ENCODE measurements at regions not wholly inside any gene's neighbourhood (a gene's known extent, or its start where the extent isn't known, plus 50 kb on each side); places are given as distances from the start of the nearest gene placed in this dataset.

DNA sequence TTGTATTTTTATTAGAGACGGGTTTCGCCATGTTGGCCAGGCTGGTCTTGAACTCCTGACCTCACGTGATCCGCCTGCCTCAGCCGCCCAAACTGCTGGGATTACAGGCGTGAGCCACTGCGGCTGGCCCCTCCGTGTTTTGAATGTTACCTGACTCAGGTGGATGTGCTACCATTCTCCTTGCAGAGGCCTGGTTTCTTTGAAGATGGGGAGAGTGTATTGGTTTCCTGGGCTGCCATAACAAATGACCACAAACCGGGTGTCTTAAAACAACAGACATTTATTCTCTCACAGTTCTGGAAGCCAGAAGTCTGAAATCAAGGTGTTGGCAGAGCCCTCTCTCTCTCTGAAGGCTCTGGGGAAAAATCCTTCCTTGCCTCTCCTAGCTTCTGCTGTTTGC, 98.0 kb downstream of the IRF2BPL start:
- DNase-seq = no peak
- in situ Hi-C loops (cut with MboI; ENCODE audit: low sequenced_read_pairs in 4 of 4) = no loop called here
- Histone ChIP-seq H3K36me3 (no peaks in the 10 kb centered on the region), H3K27me3 (no peaks in the 10 kb centered on the region), H3K9me3 (no peaks in the 10 kb centered on the region), H3K4me3 (no peak overlapping the region), H3K27ac (peak overlapping the region; percentile 25 to 74 (median 64)), H3K4me1 (peaks cover 21 to 37% of the 10 kb centered on the region in 2 donors)
- ATAC-seq = no peak
- intact Hi-C loops (cut with DNase I; ENCODE audit: low total_unique reads) = no loop called here
- TF ChIP-seq POLR2A (IDR thresholded peaks at IDR 0.05) = no peak
- TF ChIP-seq, protein P1, sequence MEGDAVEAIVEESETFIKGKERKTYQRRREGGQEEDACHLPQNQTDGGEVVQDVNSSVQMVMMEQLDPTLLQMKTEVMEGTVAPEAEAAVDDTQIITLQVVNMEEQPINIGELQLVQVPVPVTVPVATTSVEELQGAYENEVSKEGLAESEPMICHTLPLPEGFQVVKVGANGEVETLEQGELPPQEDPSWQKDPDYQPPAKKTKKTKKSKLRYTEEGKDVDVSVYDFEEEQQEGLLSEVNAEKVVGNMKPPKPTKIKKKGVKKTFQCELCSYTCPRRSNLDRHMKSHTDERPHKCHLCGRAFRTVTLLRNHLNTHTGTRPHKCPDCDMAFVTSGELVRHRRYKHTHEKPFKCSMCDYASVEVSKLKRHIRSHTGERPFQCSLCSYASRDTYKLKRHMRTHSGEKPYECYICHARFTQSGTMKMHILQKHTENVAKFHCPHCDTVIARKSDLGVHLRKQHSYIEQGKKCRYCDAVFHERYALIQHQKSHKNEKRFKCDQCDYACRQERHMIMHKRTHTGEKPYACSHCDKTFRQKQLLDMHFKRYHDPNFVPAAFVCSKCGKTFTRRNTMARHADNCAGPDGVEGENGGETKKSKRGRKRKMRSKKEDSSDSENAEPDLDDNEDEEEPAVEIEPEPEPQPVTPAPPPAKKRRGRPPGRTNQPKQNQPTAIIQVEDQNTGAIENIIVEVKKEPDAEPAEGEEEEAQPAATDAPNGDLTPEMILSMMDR (IDR thresholded peaks at IDR 0.05 in 4 of 5, conservative IDR thresholded peaks at IDR 0.05 in 1 of 5) = no peak

DNA sequence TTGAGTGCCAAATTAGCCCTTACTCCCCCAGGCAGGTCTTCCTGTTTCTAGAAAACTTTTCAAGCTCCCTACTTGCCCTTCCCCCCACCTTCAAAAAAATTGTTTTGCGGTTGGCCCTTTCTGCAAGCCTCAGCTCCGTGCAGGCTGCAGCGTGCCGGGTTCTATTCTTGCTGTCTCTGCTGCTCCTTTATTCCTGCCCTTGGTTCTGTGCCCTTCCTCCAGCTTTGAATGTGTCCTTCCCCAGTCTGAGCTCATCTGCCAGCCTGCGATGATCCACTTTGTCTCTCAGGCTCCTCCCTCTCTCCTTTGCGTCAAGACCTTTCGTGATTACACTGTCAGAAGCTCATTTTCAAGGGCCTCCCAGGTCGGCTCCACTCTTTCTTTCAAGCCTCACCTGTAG, 98.6 kb downstream of the IRF2BPL start:
- Histone ChIP-seq H3K27me3 (no peaks in the 10 kb centered on the region), H3K36me3 (no peaks in the 10 kb centered on the region), H3K27ac (peak overlapping the region; percentile 11 to 74 (median 42)), H3K4me1 (peaks cover 21 to 37% of the 10 kb centered on the region in 2 donors), H3K9me3 (no peaks in the 10 kb centered on the region), H3K4me3 (no peak overlapping the region)
- intact Hi-C loops (cut with DNase I; ENCODE audit: low total_unique reads) = no loop called here
- in situ Hi-C loops (cut with MboI; ENCODE audit: low sequenced_read_pairs in 4 of 4) = no loop called here
- ATAC-seq (peak in 1 of 2 donors; percentile 67), DNase-seq (peak in 1 of 2 donors; percentile 59)
- peak in 1 of 2 donors; percentile 27 for TF ChIP-seq POLR2A (IDR thresholded peaks at IDR 0.05)
- TF ChIP-seq, protein P1 (IDR thresholded peaks at IDR 0.05 in 4 of 5, conservative IDR thresholded peaks at IDR 0.05 in 1 of 5) = no peak

DNA sequence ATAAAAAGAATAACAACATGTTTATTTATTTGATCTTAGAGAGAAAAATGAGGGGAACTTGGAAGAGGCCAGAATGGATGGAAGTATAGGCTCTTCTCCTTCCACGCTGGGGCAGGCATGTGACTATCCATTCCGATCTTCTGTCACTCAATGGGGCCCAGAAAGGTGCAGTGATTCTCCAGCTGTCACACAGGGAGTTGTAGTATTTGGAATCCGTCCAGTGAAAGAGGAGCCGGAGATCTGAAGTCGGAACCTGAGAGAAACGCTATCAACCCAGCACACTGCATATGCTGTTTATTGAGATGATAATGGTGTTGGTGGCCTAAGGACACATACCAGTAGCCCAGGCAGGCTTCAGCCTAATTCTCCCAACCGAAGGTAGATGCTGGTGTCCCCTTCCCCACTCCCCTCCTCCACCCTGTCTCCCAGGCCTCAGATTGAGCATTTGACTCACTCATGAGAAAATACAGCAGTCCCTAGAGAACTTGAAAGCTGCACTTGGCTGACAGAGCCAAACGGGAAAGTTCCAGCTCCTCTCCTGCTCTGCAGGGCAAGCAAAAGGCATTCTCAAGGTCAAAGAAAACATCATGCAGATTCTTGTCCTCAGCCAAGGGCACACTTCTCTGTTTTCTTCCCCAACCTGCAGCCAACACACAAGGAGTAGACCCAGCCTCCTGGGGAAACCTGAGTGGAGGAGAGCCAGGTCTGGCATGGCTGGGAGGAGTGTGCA, 100.4 kb downstream of the IRF2BPL start:
- ATAC-seq (no peak), DNase-seq (no peak)
- H3K27ac ChIP-seq = peak overlapping the region in 2 of 4 donors; percentile 8 to 44
- H3K4me3 ChIP-seq = no peak overlapping the region
- no peaks in the 10 kb centered on the region for H3K27me3 ChIP-seq
- TF ChIP-seq, protein P1 (IDR thresholded peaks at IDR 0.05 in 4 of 5, conservative IDR thresholded peaks at IDR 0.05 in 1 of 5) = no peak
- TF ChIP-seq POLR2A (IDR thresholded peaks at IDR 0.05) = no peak
- H3K36me3 ChIP-seq = no peaks in the 10 kb centered on the region
- in situ Hi-C loops (cut with MboI; ENCODE audit: low sequenced_read_pairs in 4 of 4) (no loop called here), intact Hi-C loops (cut with DNase I; ENCODE audit: low total_unique reads) (no loop called here)
- H3K4me1 ChIP-seq = peaks cover 22 to 41% of the 10 kb centered on the region in 2 donors
- H3K9me3 ChIP-seq = no peaks in the 10 kb centered on the region

DNA sequence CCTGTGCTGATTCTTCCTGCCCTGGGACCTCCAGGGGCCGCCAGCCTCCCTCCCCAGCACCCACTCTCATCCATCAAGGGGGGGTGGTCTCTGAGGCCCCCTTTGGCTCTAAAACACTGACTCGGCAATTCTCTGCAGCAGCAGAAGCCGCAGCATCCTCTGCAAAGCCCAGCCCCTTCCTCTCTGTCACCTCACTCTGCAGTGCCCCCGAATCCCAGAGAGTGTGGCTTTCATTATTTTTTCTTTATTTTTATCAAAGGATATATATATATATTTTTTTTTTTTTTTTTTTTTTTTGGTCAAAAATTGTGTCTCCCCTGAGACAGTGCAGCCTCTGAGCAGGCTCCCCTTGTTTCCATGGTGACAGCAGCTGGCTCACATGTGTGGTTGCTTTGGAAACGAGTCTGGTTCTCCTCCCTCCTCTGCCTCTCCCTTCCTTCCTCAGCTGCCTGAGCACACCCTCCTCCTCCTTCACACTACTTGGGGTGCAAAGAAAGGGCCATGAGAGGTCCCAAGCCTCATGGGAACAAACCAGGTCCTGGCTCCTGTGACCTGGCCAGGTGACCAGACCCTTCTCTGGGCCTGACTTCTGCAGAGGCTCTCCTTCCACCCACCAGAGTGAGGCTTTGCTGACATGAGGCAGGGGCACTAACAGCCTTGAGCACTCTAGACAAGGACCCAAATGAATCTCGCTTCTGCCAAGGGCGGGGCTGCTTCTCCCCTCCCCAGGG, 100.5 kb downstream of the LRRC74A start:
- Histone ChIP-seq H3K4me3 (no peak overlapping the region), H3K36me3 (no peaks in the 10 kb centered on the region), H3K27me3 (no peaks in the 10 kb centered on the region), H3K9me3 (no peaks in the 10 kb centered on the region), H3K27ac (no peak overlapping the region), H3K4me1 (peaks cover 16 to 37% of the 10 kb centered on the region in 2 donors)
- in situ Hi-C loops (cut with MboI; ENCODE audit: low sequenced_read_pairs in 4 of 4) = no loop called here
- no peak for TF ChIP-seq POLR2A (IDR thresholded peaks at IDR 0.05)
- TF ChIP-seq, protein P1 (IDR thresholded peaks at IDR 0.05 in 4 of 5, conservative IDR thresholded peaks at IDR 0.05 in 1 of 5) = no peak
- intact Hi-C loops (cut with DNase I; ENCODE audit: low total_unique reads) = no loop called here
- DNase-seq (peak in 1 of 2 donors; percentile 41), ATAC-seq (peak in 1 of 2 donors; percentile 28)
